GM21526 (cell line): ENCODE measurements at regions not wholly inside any gene's neighbourhood (a gene's known extent, or its start where the extent isn't known, plus 50 kb on each side); places are given as distances from the start of the nearest gene placed in this dataset.
"Not testable (repeated sequence)": the region's sequence is repeated elsewhere in the genome, so short reads cannot be mapped to it uniquely, and the experiment has no call there.

Source experiments
- ATAC-seq: cut with Tn5 transposase; IDR thresholded peaks from one replicate; pipeline ENCODE4 v1.9.1; 2021; ENCODE audit warnings: moderate library complexity; ENCODE audit not compliant: unreplicated experiment, low FRiP score

GRCh38 chr18:9008709-9009635, 93.5 kb upstream of the NDUFV2 start:
- no peak for ATAC-seq

DNA sequence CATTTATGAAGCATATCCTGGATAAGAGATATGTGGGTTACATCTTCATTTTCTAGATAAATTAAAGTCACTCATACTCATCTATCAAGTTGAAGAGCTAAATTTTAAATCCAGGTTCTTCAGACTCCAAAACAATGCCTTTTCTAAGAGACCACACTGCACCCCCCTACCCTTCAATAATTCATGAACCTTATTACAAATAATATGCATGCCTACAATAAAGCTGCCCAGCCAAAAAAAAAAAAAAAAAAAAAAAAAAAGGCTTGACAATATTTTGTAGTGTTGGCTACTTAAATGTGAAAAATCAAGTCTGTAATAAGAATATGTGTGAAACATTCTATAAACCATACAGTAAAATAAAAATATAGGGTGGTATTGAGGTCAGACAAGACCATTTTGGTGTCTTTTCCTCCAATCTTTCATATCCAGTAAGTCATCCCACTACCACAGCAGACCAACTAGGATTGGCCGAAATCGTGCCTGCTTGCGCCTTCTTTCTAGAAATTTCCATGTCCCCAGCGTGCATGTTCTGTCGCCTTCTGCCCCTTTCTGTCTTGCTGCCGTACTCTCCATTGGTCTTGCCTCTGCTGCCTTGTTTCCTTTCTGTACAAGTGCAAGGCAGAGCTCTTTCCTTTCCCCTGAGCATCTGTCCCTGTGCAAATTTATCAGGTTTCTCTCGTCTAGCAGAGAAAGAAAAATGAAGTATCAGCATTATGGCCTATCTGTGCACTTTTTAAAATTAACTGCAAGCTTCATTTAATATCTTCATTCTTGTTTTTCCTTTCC, 92.6 kb upstream of the NDUFV2 start:
- ATAC-seq: no peak

DNA sequence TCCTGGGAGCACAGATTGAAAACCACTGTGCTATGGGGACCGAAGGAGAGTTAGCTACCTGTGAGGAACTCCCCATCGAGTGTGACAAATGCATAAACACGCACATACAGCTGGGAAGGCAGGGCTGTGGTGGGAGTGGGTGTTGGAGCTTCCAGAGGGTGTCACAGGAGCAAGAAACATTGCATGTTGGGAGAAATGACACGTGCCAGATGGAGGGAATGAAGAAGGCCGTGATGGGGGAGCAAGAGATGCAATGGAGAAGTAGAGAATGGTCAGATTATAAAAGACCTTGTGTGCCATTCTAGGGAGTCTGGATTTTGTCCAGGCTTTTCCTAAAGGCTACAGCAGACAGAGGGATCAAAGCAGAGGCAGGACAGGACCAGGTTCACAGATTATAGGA, 91.1 kb upstream of the NDUFV2 start:
- ATAC-seq: no peak

- no peak for ATAC-seq
These were observed 88.5 kb upstream of the NDUFV2 start for GRCh38 chr18:9013926-9014373.

GRCh38 chr18:9015689-9016088, 86.8 kb upstream of the NDUFV2 start:
- ATAC-seq: no peak

- ATAC-seq: no peak
These were observed 85.8 kb upstream of the NDUFV2 start for GRCh38 chr18:9016633-9017166.

- peak; percentile 78 for ATAC-seq
These were observed 85.2 kb upstream of the NDUFV2 start for GRCh38 chr18:9017167-9017904.

- ATAC-seq: no peak
These were observed 84.6 kb upstream of the NDUFV2 start for GRCh38 chr18:9017905-9018227.

- ATAC-seq: no peak
These were observed 83.4 kb upstream of the NDUFV2 start for GRCh38 chr18:9019135-9019534.

DNA sequence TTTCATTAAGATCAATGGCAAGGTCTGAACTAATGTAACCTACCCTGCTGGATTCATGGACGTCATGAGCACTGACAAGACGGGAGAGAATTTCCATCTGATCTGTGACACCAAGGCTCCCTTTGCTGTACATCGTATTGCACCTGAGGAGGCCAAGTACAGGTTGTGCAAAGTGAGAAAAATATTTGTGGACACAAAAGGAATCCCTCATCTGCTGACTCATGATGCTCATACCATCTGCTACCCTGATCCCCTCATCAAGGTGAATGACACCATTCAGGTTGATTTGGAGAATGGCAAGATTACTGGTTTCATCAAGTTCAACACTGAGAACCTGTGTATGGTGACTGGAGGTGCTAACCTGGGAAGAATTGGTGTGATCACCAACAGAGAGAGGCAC, 82.3 kb upstream of the NDUFV2 start:
- ATAC-seq: no peak

DNA sequence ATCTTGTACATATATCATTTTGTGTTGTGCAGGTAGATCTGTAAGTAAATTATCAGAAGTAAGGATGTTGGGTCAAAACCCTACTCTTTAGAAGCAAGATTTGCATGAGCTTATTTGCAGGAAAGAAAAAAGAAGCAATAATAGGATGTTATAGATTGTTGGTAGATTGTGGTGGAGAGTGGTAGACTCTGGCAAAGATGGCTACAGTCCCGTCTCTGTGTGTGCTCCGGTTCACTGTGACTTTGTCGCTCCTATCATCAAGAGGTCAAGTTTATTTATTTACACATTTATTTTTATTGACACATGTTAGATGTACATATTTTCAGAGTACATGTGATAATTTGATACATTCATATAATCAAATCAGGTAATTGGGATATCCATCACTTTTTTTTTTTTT, 81.0 kb upstream of the NDUFV2 start:
- no peak for ATAC-seq

GRCh38 chr18:9022397-9023155, 79.9 kb upstream of the NDUFV2 start:
- no peak for ATAC-seq

- ATAC-seq: not testable (repeated sequence)
These were observed 78.4 kb upstream of the NDUFV2 start for GRCh38 chr18:9024031-9024646.

- no peak for ATAC-seq
These were observed 77.2 kb upstream of the NDUFV2 start for GRCh38 chr18:9025091-9025838.

DNA sequence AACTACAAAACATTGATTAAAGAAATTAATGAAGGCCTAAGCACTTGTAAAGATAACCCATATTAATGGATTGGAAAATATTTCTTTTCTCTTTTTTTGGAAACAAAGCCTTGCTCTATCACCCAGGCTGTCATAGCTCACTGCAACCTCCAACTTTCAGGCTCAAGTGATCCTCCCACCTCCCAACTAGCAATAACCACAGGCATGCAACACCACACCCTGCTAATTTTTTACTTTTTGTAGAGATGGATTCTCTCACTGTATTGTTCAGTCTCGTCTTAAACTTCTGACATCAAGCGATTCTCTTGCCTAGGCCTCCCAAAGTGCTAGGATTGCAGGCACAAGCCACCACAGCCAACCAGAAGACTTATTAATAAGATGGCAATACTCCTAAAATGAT, 73.4 kb upstream of the NDUFV2 start:
- ATAC-seq: no peak

DNA sequence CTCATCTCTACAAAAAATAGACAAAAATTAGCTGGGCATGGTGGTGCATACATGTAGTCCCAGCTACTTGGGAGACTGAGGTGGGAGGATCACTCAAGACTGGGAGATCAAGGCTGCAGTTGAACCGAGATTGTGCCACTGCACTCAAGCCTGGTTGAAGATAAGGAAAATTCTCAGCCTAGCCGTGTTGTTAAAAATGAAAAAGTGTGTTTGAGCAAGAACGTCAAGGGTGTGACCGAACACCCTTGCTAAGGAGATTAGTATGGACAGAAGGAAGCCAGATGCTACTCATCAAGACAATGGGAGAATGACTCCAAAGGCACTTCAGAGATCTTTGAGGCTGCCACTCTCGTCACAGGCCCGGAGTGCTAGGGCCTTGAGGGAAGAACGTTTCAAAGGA, 70.0 kb upstream of the NDUFV2 start:
- ATAC-seq: no peak

DNA sequence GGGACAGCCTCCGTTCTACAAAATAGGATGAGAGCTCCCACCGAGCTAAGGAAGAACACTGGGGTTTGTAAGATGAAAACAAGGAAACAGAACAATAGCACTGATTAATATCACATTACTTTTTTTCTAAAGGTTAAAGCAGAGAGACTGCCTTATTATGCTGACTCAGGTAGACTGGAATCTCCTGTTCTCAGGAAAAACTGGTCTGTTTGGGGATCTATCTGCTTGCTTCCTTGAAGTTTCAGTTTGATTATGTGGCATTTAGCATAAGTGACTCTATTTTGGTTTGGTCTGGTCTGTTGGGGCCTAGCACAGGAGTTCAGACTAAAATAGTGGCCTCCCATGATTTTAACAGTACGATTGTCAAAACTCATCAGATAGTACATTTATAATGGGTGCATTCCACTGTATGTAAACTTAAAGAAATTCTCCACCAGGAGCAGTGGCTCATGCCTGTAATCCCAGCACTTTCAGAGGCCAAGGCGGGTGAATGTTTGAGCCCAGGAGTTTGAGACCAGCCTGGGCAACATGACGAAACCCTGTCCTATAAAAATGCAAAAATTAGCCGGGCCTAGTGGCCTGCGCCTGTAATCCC, 64.1 kb upstream of the NDUFV2 start:
- no peak for ATAC-seq

DNA sequence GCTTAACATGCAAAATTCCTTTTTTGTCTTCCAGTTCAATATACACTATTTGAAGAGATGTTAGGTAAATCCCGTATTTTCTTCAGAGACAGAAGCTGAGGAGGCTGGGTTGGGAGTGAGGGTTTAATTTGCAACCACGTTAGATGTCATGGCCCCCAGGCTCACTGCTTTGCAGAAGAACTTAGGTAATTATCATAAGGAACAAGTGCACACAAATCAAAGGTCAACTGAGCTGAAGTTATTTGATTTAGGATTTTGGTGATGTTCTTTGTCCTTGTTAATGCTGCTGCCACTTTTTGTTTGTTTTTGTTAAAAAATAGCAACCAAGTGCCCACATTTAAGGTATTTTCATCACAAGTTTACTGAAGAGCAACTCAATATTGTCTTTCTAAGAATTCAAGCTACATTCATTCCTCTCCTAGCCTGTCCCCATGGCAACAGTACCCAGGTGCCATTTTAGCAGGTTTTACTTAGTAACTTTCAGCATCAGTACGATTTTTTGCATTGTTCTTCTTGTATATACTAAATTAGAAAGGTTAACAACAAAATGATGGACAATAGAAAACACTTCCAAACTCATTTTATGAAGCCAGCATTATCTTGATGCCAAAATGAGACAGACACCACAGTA, 62.9 kb upstream of the NDUFV2 start:
- ATAC-seq: no peak
